ENCODE measurements at regions not wholly inside any gene's neighbourhood (a gene's known extent, or its start where the extent isn't known, plus 50 kb on each side); places are given as distances from the start of the nearest gene placed in this dataset.

DNA sequence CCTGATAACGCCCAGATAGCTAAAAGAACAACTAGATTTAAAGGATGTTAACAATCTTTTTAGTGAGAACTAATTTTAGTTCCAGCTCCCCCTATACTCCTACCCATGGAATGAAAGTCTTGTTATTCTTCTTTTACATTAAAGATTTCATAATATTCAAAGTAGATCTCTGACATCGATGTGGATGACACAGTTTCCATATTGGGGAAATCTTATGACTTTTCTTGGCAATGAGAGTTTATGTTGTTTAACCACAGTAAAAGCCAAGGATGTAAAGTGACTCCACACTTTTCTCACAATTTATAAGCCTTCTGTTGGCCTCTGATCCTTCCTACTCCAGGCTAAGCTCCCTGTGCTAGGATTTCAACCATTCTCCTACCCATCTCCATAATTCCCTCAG lies 332.6 kb upstream of the KCNMB2 start:
- TF ChIP-seq TBP (IDR thresholded peaks at IDR 0.05; ENCODE audit: low read depth, low read length), result no peak
- TF ChIP-seq, protein P1, sequence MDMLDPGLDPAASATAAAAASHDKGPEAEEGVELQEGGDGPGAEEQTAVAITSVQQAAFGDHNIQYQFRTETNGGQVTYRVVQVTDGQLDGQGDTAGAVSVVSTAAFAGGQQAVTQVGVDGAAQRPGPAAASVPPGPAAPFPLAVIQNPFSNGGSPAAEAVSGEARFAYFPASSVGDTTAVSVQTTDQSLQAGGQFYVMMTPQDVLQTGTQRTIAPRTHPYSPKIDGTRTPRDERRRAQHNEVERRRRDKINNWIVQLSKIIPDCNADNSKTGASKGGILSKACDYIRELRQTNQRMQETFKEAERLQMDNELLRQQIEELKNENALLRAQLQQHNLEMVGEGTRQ (IDR thresholded peaks at IDR 0.05; ENCODE audit: low read length), result no peak
- TF ChIP-seq EP300 (IDR thresholded peaks at IDR 0.05; ENCODE audit: borderline replicate concordance in 1 of 2, low read depth in 2 of 2, low read length in 2 of 2), result no peak
- no peak for TF ChIP-seq POLR2A (IDR thresholded peaks at IDR 0.05; ENCODE audit: control extremely low read depth in 1 of 2, low read depth in 2 of 2, low read length in 2 of 2)
- TF ChIP-seq POU5F1 (IDR thresholded peaks at IDR 0.05; ENCODE audit: low read depth, low read length), result no peak
- TF ChIP-seq NRF1 (IDR thresholded peaks at IDR 0.05; ENCODE audit: low read depth, low read length), result no peak
- TF ChIP-seq POLR2AphosphoS5 (IDR thresholded peaks at IDR 0.05; ENCODE audit: low read depth, low read length), result no peak
- no peak for TF ChIP-seq JUN (IDR thresholded peaks at IDR 0.05; ENCODE audit: low read depth, low read length)
- H3K4me2 ChIP-seq (ENCODE audit: insufficient read depth in 1 of 2, low read depth in 2 of 2, low read length in 2 of 2), result no peak overlapping the region
- no peak overlapping the region for H3K23ac ChIP-seq (ENCODE audit: insufficient read length)
- H3K4me1 ChIP-seq (replicated peaks in 1 of 4; ENCODE audit: control insufficient read depth in 3 of 4, insufficient read depth in 4 of 4, low read length in 3 of 4), result 0 out of 7 replicates have a peak, but pooled peaks cover 0 to 2% (median 0%) of the 10 kb centered on the region in 4 experiments
- ChIA-PET POLR2A (ENCODE audit: partially characterized antibody) (no interaction called here), CTCF (ENCODE audit: partially characterized antibody) (no interaction called here)
- no peak overlapping the region for H3K14ac ChIP-seq (ENCODE audit: insufficient read length)
- no peaks in the 10 kb centered on the region for H4K20me1 ChIP-seq (replicated peaks in 1 of 2; ENCODE audit: control insufficient read depth in 1 of 2, insufficient read depth in 2 of 2, low read length in 2 of 2)
- FAIRE-seq (no peak), DNase-seq (ENCODE audit: low read depth in 1 of 2, low spot score in 2 of 2) (no peak)
- no peak overlapping the region for H4K5ac ChIP-seq (ENCODE audit: insufficient read length, low read depth, low read length)
- H2BK5ac ChIP-seq (ENCODE audit: low read depth, low read length), result no peak overlapping the region
- H4K8ac ChIP-seq (ENCODE audit: extremely low read depth, insufficient read depth, low read length), result no peak overlapping the region
- H3K27me3 ChIP-seq (replicated peaks in 1 of 4; ENCODE audit: control insufficient read depth in 3 of 4, extremely low read depth in 1 of 4, insufficient read depth in 3 of 4, low read length in 3 of 4), result no peaks in the 10 kb centered on the region
- no peak overlapping the region for H2BK20ac ChIP-seq (ENCODE audit: low read length)
- no peak overlapping the region for H3K4ac ChIP-seq (replicated peaks; ENCODE audit: insufficient read length, low read depth, low read length)
- no peak overlapping the region for H3K27ac ChIP-seq (ENCODE audit: low read depth, low read length)
- no peak overlapping the region for H2BK12ac ChIP-seq (ENCODE audit: low read depth, low read length)
- no peaks in the 10 kb centered on the region for H3K23me2 ChIP-seq (ENCODE audit: low read depth, low read length)
- H3K56ac ChIP-seq (replicated peaks; ENCODE audit: insufficient read length, low read depth, low read length), result no peak overlapping the region
- no peak overlapping the region for H2AK5ac ChIP-seq (ENCODE audit: low read depth, low read length)
- 91% methylated on average over 2 of the region's 2 CpGs; no CpG with 5 or more reads in 1 of the 2 experiments for WGBS, 2 experiments (ENCODE audit: extremely low coverage in 1 of 2, insufficient coverage in 1 of 2, insufficient read length in 1 of 2, insufficient replicate concordance in 2 of 2, low coverage in 1 of 2, low lambda C conversion rate in 2 of 2, missing lambda C conversion rate in 1 of 2)
- H3K9me3 ChIP-seq (ENCODE audit: insufficient read depth in 2 of 2, low read depth in 1 of 2, low read length in 1 of 2), result no peaks in the 10 kb centered on the region
- no peak overlapping the region; the same call in 1 of the 2 replicates for H2AFZ ChIP-seq (ENCODE audit: low read length)
- H3K36me3 ChIP-seq (ENCODE audit: control insufficient read depth in 2 of 4, insufficient read depth in 4 of 4, low read length in 3 of 4), result no peaks in the 10 kb centered on the region
- H2BK15ac ChIP-seq (ENCODE audit: low read length), result no peak overlapping the region
- H2BK120ac ChIP-seq (replicated peaks; ENCODE audit: low read depth, low read length), result no peak overlapping the region
- no peak overlapping the region for H3K4me3 ChIP-seq (ENCODE audit: extremely low read depth in 1 of 4, insufficient read depth in 2 of 4, low read depth in 3 of 4, low read length in 4 of 4)
- no peak overlapping the region; the same call in 1 of the 2 replicates for H3K18ac ChIP-seq (ENCODE audit: extremely low read depth, low read length)
- no peaks in the 10 kb centered on the region for H3K79me1 ChIP-seq (ENCODE audit: low read depth, low read length)
- no peak overlapping the region for H3K9ac ChIP-seq (replicated peaks in 1 of 4; ENCODE audit: extremely low read depth in 1 of 4, low read depth in 3 of 4, low read length in 3 of 4)
- H3K79me2 ChIP-seq (ENCODE audit: control insufficient read depth in 1 of 2, insufficient read depth in 2 of 2, low read length in 2 of 2), result no peaks in the 10 kb centered on the region
- H4K91ac ChIP-seq (replicated peaks; ENCODE audit: insufficient read length, low read length), result no peak overlapping the region
